GM12892 (cell line): ENCODE measurements at regions not wholly inside any gene's neighbourhood (a gene's known extent, or its start where the extent isn't known, plus 50 kb on each side); places are given as distances from the start of the nearest gene placed in this dataset.
"Not testable (repeated sequence)": the region's sequence is repeated elsewhere in the genome, so short reads cannot be mapped to it uniquely, and the experiment has no call there.

Source experiments
- POLR2A ChIP-seq: IDR thresholded peaks from 2 replicates; pipeline ENCODE4 v1.6.1; 2011; ENCODE audit warnings: low read depth, low read length, control low read depth
- POLR2AphosphoS5 ChIP-seq: IDR thresholded peaks from 2 replicates; pipeline ENCODE4 v1.6.1; 2011; ENCODE audit warnings: low read depth, low read length, control low read depth
- TAF1 ChIP-seq: IDR thresholded peaks from 2 replicates; pipeline ENCODE4 v1.6.1; 2011; ENCODE audit warnings: low read depth, mild to moderate bottlenecking, control low read depth, low read length, borderline replicate concordance

DNA sequence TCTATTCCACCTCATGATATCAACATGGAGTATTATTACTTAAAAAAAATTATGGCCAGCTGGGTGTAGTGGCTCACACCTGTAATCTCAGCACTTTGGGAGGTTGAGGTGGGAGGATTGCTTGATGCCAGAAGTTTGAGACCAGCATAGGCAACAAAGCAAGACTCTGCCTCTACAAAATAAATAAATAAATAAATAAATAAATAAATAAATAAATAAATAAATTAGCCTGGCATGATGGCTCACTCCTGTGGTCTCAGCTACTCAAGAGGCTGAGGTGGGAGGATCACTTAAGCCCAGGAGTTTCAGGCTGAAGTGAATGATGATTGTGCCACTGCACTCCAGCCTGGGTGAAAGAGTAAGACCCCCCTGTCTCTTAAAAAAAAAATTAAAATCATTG, 350.8 kb downstream of the VRK1 start:
- not testable (repeated sequence) for TF ChIP-seq POLR2A, POLR2AphosphoS5, TAF1
